ENCODE measurements at regions not wholly inside any gene's neighbourhood (a gene's known extent, or its start where the extent isn't known, plus 50 kb on each side); places are given as distances from the start of the nearest gene placed in this dataset.

DNA sequence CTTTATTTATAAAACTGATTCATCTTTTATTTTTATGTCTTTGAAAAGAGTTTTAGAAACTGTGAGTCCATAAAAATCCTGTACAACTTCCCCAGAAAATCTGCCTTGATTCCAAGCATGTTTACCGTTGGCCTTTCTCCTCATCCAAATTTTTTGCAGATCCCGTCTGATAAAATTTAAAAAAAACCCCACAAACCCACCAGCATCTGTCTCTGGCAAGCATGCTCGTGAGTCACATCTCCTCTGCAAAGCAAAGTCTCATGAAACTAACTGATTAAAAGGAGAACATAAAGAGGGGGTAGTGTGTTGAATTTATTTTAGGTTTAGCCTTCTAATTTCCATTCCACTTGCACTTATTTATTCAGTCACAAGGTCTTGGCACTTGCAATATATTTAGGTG, 109.4 kb downstream of the MAT2B start:
- TF ChIP-seq, protein P1, sequence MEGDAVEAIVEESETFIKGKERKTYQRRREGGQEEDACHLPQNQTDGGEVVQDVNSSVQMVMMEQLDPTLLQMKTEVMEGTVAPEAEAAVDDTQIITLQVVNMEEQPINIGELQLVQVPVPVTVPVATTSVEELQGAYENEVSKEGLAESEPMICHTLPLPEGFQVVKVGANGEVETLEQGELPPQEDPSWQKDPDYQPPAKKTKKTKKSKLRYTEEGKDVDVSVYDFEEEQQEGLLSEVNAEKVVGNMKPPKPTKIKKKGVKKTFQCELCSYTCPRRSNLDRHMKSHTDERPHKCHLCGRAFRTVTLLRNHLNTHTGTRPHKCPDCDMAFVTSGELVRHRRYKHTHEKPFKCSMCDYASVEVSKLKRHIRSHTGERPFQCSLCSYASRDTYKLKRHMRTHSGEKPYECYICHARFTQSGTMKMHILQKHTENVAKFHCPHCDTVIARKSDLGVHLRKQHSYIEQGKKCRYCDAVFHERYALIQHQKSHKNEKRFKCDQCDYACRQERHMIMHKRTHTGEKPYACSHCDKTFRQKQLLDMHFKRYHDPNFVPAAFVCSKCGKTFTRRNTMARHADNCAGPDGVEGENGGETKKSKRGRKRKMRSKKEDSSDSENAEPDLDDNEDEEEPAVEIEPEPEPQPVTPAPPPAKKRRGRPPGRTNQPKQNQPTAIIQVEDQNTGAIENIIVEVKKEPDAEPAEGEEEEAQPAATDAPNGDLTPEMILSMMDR (IDR thresholded peaks at IDR 0.05; ENCODE audit: extremely low read depth in 1 of 2, insufficient read depth in 1 of 2, low read depth in 1 of 2, low read length in 2 of 2), result no peak
- TF ChIP-seq POLR2A (IDR thresholded peaks at IDR 0.05; ENCODE audit: low read depth, low read length), result no peak
- no peak for TF ChIP-seq EZH2 (IDR thresholded peaks at IDR 0.05; ENCODE audit: borderline replicate concordance, low read depth, low read length, severe bottlenecking)
- TF ChIP-seq POLR2AphosphoS5 (IDR thresholded peaks at IDR 0.05; ENCODE audit: insufficient read depth, low read depth, low read length), result no peak

Measured in endothelial cell of umbilical vein (primary cell).